Thymus (tissue), 11 donors: ENCODE measurements at regions not wholly inside any gene's neighbourhood (a gene's known extent, or its start where the extent isn't known, plus 50 kb on each side); places are given as distances from the start of the nearest gene placed in this dataset.
"Not testable (repeated sequence)": the region's sequence is repeated elsewhere in the genome, so short reads cannot be mapped to it uniquely, and the experiment has no call there.

Experiments used
- DNase-seq, 9 donors: peaks; one replicate each; pipeline ENCODE4 v3.0.0-alpha.2; 2013; ENCODE audit warnings: low spot score in 9 of 9, low read depth in 6 of 9, missing footprints in 1 of 9
- H3K27ac ChIP-seq, 2 donors: one replicate each; pipeline ENCODE4 v1.5.1; 2013; ENCODE audit warnings: control low read depth in 1 of 2, low read depth in 1 of 2, low read length in 1 of 2, mild to moderate bottlenecking in 1 of 2, moderate library complexity in 1 of 2
- H3K27me3 ChIP-seq, 2 donors: one replicate each; pipeline ENCODE4 v1.5.1; 2013; ENCODE audit warnings: low read length in 1 of 2; ENCODE audit not compliant: control insufficient read depth in 2 of 2, insufficient read depth in 1 of 2
- H3K36me3 ChIP-seq, 2 donors: one replicate each; pipeline ENCODE4 v1.5.1; 2013; ENCODE audit warnings: low read length in 1 of 2, mild to moderate bottlenecking in 1 of 2, moderate library complexity in 1 of 2; ENCODE audit not compliant: control insufficient read depth in 2 of 2, insufficient read depth in 2 of 2
- H3K4me1 ChIP-seq, 2 donors: one replicate each; pipeline ENCODE4 v1.5.1; 2013; ENCODE audit warnings: low read length in 2 of 2; ENCODE audit not compliant: control insufficient read depth in 2 of 2, insufficient read depth in 2 of 2
- H3K4me3 ChIP-seq, 2 donors: one replicate each; pipeline ENCODE4 v1.5.1; 2013; ENCODE audit warnings: low read length in 2 of 2, control low read depth in 1 of 2, mild to moderate bottlenecking in 1 of 2
- H3K9me3 ChIP-seq, 2 donors: one replicate each; pipeline ENCODE4 v1.5.1; 2013; ENCODE audit warnings: low read length in 1 of 2, mild to moderate bottlenecking in 1 of 2; ENCODE audit not compliant: control insufficient read depth in 2 of 2, insufficient read depth in 1 of 2
- WGBS: extraction: QIAGEN DNeasy Blood & Tissue Kit; methylation state at CpG from one replicate; pipeline ENCODE4 v1.1.7; 2013; 5-methylcytosine and 5-hydroxymethylcytosine counted together
- donor health status: healthy.

GRCh38 chr2:16104315-16104948 lies 164.1 kb downstream of the MYCN start:
- no peak for DNase-seq
- no peaks in the 10 kb centered on the region for H3K27me3 ChIP-seq
- no peaks in the 10 kb centered on the region for H3K9me3 ChIP-seq
- no peak overlapping the region for H3K27ac ChIP-seq
- H3K36me3 ChIP-seq, result no peaks in the 10 kb centered on the region
- H3K4me1 ChIP-seq, result peaks cover 0 to 2% of the 10 kb centered on the region in 2 donors
- WGBS, result 92% methylated on average over 6 of the region's 6 CpGs
- H3K4me3 ChIP-seq, result no peak overlapping the region

DNA sequence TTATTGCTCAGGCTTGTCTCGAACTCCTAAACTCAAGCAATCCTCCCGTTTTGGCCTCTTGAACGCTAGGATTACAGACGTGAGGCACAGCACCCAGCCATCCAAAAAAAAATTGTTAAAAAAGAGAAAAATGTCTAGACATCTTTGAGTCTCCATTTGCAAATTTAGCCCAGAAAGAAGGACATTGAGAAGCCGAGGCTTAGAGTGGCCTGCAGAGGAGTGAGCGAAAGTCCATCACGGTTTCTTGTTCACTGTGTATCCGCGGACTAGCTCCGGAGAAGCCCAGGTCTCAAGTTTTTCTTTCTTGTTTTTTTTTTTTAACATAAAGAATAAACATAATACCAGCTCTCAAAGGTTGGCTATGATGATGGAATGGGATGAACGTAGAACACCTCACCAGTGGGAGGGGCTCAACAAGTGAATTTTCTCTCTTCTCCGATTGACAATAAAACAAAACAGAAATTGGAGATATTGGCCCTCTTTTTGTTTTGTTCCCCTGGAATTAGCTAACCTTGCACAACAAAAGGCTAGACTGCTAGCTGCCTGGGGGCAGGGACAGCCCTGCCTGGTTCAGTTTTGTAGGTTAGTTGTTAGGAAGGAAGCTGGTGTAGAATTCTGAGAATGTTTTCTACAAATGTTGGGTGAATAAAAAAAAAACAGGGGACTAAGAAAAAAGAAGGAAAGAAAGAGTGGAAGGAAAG lies 163.4 kb downstream of the MYCN start:
- H3K27ac ChIP-seq, result no peak overlapping the region
- H3K9me3 ChIP-seq, result no peaks in the 10 kb centered on the region
- H3K4me1 ChIP-seq, result peaks cover 0 to 2% of the 10 kb centered on the region in 2 donors
- no peaks in the 10 kb centered on the region for H3K27me3 ChIP-seq
- DNase-seq, result no peak
- 96% methylated on average over 12 of the region's 12 CpGs for WGBS
- H3K36me3 ChIP-seq, result no peaks in the 10 kb centered on the region
- H3K4me3 ChIP-seq, result no peak overlapping the region

GRCh38 chr2:16102976-16103380 lies 162.6 kb downstream of the MYCN start:
- no peaks in the 10 kb centered on the region for H3K9me3 ChIP-seq
- no peak overlapping the region for H3K4me3 ChIP-seq
- DNase-seq, result no peak
- WGBS, result 83% methylated on average over 16 of the region's 16 CpGs
- no peaks in the 10 kb centered on the region for H3K36me3 ChIP-seq
- H3K4me1 ChIP-seq, result peaks cover 0 to 2% of the 10 kb centered on the region in 2 donors
- H3K27ac ChIP-seq, result no peak overlapping the region
- H3K27me3 ChIP-seq, result no peaks in the 10 kb centered on the region

DNA sequence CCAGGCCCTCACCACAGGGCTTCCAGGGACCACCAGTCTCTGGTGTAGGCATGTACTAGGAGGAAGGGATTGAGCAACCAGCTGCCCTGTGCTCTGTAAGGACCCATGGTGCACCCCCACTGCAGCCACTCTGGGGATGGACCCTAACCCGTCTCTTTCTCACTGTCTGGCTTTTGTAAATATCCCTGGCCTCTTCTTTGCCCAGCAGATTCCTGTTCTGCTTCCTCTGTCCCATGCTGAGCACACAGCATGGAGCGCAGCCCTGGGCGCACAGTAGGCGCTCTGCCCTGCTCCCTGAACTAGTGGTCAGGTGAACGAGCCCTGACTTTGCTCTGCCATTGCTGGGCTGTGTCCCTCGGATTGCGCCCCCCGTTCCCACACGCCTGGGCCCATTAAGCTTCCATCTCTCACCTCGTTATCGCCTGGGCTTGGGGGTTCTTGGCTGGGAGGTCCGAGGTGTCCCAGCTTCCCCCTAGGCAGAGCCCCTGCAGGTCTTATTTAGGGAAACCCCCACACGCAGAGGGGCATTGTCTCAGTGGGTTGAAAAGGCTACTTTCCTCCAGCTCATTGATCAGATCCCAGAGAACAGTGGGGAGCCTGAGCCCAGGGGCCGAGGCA lies 162.1 kb downstream of the MYCN start:
- H3K27ac ChIP-seq, result no peak overlapping the region
- WGBS, result 94% methylated on average over 14 of the region's 14 CpGs
- H3K27me3 ChIP-seq, result no peaks in the 10 kb centered on the region

GRCh38 chr2:16101196-16101595 lies 160.8 kb downstream of the MYCN start:
- 93% methylated on average over 3 of the region's 3 CpGs for WGBS
- no peaks in the 10 kb centered on the region for H3K9me3 ChIP-seq

More for the DNA sequence above, 162.1 kb downstream of the MYCN start:
- Histone ChIP-seq H3K4me1 (peaks cover 0 to 2% of the 10 kb centered on the region in 2 donors), H3K4me3 (no peak overlapping the region), H3K36me3 (no peaks in the 10 kb centered on the region), H3K9me3 (no peaks in the 10 kb centered on the region)
- no peak for DNase-seq

DNA sequence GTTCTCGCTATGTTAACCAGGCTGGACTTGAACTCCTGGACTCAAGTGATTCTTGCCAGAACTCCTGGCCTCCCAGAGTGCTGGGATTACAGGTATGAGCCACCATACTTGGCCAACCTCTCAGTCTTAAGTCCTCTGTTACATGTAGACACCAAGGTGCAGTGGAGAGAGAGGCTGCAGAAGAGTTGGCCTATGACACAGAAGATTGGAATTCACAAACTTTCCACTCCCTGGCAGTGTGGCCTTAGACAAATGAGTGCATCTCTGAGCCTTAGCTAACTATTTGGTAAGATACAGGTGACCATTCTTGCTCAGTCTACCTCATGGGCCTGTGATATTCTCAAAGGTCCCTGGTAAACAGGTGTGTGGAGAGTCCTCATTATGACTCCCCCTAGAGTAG lies 159.7 kb downstream of the MYCN start:
- Histone ChIP-seq H3K4me3 (no peak overlapping the region), H3K27ac (no peak overlapping the region), H3K36me3 (no peaks in the 10 kb centered on the region), H3K27me3 (no peaks in the 10 kb centered on the region), H3K4me1 (no peaks in the 10 kb centered on the region), H3K9me3 (no peaks in the 10 kb centered on the region)
- 98% methylated on average over 1 of the region's 1 CpG for WGBS
- no peak for DNase-seq

More at GRCh38 chr2:16101196-16101595, 160.8 kb downstream of the MYCN start:
- Histone ChIP-seq H3K4me3 (no peak overlapping the region), H3K27ac (no peak overlapping the region), H3K4me1 (peaks cover 0 to 2% of the 10 kb centered on the region in 2 donors), H3K27me3 (no peaks in the 10 kb centered on the region), H3K36me3 (no peaks in the 10 kb centered on the region)
- no peak for DNase-seq

GRCh38 chr2:16099326-16099725 lies 159.0 kb downstream of the MYCN start:
- no peak for DNase-seq
- WGBS, result 95% methylated on average over 2 of the region's 2 CpGs
- Histone ChIP-seq H3K9me3 (no peaks in the 10 kb centered on the region), H3K36me3 (no peaks in the 10 kb centered on the region), H3K27ac (no peak overlapping the region), H3K27me3 (no peaks in the 10 kb centered on the region), H3K4me3 (no peak overlapping the region), H3K4me1 (no peaks in the 10 kb centered on the region)

DNA sequence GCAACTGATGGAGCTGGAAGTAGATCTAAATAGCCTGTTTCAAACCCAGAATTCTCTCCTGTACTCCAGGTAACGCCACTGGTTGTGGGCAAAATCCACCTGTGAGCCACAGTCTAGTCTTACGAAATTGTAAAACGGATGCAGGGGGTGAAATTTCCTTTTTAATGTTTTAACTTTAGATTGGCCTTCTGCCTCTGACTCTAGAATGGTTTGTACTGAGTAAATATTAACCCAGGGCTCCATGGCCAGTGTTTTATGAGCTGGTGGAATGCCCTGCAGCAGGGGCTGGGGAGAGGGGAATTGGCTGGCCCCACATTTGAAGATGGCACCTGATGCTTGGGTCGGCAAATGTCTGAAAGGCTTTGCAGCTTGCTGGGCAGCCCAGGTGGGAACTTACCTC lies 156.6 kb downstream of the MYCN start:
- WGBS, result 84% methylated on average over 4 of the region's 4 CpGs
- DNase-seq, result no peak
- Histone ChIP-seq H3K4me3 (no peak overlapping the region), H3K4me1 (no peaks in the 10 kb centered on the region), H3K9me3 (no peaks in the 10 kb centered on the region), H3K27ac (no peak overlapping the region), H3K27me3 (no peaks in the 10 kb centered on the region), H3K36me3 (no peaks in the 10 kb centered on the region)

GRCh38 chr2:16095483-16095882 lies 155.1 kb downstream of the MYCN start:
- DNase-seq, H3K27ac ChIP-seq, H3K4me3 ChIP-seq, H3K9me3 ChIP-seq, H3K36me3 ChIP-seq, H3K27me3 ChIP-seq, H3K4me1 ChIP-seq: not testable (repeated sequence)
- 55% methylated on average over 1 of the region's 1 CpG for WGBS
